Kidney glomerular epithelial cell (primary cell): ENCODE measurements at regions not wholly inside any gene's neighbourhood (a gene's known extent, or its start where the extent isn't known, plus 50 kb on each side); places are given as distances from the start of the nearest gene placed in this dataset.

Experiments used
- DNase-seq: peaks from one replicate; lab custom pipeline; 2025; lab: John Stamatoyannopoulos, UW

DNA sequence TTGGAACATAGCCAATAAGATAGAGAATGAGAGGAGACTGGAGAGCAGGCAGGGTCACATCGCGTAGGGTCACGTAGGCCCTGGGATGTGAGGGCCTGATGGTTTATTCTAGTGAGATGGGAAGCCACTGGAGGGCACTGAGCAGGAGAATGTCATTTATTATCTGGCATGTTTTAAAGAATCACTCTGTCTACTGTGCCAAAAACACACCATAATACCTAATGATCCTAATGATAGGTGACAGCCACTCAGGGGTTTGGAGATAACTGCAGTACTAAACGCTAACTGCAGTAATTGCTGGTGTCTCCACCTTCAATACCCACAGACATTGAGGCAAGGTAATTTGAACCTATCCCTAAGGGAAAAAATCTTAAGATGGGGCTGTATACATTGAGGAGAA is 185.4 kb downstream of the TTLL7 start:
- no peak for DNase-seq

DNA sequence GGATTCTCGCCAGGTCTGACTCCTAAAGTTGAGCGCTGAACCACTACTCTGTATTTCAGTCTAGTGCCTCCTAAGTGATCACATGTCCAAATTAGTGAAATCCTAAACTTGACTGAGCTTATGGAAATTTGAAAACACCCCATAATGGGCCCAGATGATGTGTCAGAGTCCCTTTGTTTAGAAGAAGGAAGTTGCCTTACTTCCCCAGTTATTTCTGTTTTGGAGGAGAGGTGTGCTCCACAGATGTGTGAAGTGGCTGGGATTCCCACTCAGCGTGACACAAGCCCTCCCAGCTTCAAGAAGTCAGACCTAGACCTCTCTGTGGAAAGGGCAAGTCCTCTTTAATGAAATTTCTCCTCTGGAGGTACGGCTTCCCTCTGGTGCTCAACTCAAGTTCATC is 188.8 kb downstream of the TTLL7 start:
- DNase-seq = no peak

DNA sequence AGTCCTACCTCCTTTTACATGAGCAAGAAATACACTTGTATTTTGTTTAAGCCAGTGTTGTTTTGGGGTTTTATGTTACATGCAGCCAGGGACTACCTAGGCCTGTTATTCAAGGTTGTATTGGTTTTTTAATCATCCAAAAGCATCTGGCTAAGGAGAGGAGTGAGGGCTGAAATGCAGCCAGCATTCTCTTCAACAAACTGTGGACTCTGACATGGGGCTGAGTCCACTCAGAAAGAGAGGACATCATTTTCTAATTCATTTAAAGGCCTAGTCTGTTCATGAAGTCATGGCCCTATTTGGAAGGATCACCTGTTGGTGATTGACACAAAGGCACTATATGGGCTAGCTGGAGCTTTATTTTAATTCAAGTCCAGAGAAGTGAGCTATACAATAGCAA is 190.4 kb downstream of the TTLL7 start:
- no peak for DNase-seq

- no peak for DNase-seq
Measured at GRCh38 chr1:83807821-83808220, 191.1 kb downstream of the TTLL7 start.

- no peak for DNase-seq
Measured at GRCh38 chr1:83807231-83807630, 191.7 kb downstream of the TTLL7 start.

- DNase-seq = no peak
Measured at GRCh38 chr1:83805921-83806320, 193.0 kb downstream of the TTLL7 start.

GRCh38 chr1:83802460-83803152 is 196.3 kb downstream of the TTLL7 start:
- DNase-seq = no peak

DNA sequence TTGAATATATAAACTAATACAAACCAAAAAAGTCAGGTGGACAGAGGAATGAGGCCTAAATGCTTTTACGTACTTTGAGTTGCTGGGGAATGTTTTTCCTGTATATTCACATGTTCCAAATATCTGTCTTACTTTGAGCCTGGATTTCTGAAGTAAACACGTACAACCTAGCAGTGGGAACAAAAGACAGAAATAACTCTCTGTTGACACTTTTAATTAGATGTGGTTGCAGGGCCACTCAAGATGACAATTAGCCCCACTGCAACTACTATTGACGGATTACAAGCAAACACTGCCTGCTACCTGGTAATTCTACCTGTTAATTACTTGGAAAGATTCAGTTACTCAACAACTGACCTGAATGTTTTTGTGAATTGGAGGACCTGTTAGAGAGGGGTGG is 196.9 kb downstream of the TTLL7 start:
- no peak for DNase-seq

DNA sequence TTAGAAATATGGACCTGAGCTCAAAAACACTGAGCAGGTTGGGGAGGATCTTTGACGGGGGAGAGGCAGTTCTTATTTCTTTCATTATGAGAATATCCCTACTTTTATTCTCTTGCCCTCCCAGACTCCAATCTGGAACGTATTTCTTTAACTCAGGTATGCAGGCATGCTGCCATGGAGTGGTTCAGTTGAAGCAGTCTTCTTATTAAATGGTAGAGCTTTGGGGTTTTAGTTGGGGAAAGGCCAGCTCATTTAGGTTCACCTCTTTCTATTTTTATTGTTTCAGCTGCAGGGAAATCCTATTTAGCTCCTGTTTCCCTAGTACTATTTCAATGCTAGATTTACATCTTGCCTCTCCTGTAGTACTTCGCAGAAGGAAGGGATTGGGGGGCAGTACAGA is 198.9 kb downstream of the TTLL7 start:
- no peak for DNase-seq

DNA sequence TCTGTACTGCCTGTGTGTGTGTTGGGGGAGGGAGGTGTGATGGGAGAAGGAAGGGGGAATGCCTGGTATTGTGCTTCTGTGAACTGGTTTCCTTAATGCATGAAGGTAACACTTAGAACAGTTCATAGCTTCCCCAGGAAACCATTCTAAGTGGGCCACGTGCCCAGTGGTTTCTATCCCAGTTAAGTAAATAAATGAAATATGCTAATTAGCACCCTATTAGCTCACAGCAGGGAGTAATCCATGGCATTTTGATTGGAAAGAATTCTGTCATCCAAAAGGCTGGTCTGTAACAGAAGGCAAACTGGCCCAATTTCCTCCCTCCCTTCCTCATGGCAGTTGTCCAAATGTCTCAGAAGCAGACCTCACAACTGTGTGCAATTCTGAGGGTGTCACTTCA is 199.3 kb downstream of the TTLL7 start:
- DNase-seq = no peak

DNA sequence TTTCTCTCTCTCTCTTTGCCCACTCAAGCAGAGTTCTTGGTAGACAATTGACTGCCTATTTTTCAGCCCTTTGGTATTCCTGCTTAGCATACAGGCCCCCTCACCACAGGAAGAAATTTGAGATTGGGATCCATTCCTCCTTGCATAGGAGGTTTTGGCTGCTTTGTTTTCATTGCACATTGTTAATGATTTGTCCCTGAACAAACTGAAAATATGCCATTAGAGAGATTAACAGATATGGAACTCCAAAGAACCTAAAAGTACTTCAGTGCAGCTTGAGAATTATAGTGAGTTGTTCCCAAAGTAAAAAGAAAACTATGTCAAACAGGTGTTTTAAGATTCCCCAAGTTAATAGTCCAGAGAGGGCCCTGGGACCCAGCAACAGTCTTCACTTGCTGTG is 200.0 kb downstream of the TTLL7 start:
- no peak for DNase-seq

DNA sequence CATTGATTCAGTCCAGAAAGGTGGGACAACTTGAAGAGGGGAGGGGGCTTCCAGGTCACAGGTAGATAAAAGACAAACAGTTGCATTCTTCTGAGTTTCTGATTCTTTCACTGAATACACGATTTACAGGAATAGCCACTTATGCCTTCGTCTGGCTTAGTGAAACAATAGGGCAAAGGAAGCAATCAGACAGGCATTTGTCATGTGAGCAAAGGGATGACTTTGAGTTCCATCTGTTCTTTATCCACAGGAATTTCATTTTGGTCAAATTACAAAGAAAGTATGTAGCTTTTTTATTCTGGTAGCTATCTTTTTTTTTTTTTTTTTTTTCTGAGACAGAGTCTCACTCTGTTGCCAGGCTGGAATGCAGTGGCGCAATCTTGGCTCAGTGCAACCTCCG is 202.5 kb downstream of the TTLL7 start:
- peak; percentile 16 for DNase-seq

GRCh38 chr1:83794384-83794783 is 204.5 kb downstream of the TTLL7 start:
- DNase-seq = no peak

DNA sequence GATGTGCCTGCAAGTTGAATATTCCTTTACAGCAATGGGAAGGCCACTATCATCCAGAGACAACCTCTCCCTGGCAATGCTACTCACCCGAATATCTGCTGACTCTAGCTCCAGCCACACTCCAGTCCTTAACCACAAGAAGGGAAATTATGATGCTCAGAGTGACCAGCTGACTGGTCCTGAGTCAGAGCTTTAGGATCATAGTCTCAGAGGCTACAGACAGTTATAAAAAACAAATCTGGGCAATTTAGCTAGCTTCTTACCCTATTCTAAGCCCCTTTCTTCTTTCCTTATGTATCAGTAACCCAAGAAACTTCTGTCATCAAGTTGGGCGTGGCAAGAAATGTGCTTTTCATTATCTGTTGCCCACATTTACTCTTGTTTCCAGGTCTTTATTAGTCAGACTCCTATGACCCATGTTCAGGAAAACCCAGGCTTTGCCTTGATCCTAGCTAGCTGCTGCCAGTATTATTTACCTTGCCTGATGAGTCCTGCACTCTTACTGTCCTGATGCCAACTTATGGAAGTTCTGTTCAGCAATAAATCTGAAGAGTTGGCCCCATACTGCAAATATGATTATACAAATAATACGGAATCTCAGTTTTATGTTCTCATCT is 207.0 kb downstream of the TTLL7 start:
- no peak for DNase-seq

- DNase-seq = no peak
Measured at GRCh38 chr1:83790446-83790845, 208.5 kb downstream of the TTLL7 start.

DNA sequence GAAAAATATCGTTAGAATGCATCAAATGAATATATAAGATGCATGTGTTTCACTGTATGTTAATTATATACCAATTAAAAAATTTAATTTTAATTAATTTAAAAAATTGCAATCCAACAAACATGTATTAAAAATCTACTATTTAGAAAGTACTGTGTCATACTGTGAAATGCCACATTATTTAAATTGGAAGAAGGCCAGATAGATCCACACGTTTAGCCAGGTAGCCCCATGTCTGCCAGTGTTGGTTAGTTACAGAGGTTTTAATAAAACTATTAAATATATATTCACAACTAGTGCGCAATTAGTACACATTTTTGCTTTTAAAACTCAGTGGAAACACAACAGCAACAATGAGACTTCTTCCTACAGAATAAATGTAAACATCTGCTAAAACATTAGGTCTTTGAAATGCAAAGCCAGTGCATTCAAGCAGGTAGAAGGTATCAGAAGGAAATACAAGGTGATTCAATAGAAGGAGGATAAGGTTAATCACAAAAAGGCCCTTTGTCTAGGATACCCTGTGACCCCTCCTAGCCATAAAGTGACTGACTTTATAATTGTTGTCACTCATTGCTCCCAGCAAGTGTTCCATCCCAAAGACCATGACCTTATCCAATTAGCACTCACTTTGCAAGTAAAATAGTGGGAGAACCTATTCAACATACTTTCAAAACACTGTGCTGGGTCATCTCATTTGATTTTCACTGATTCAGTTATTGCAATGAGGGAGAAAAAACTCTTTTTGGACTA is 211.5 kb downstream of the TTLL7 start:
- no peak for DNase-seq

GRCh38 chr1:83781667-83782066 is 217.3 kb downstream of the TTLL7 start:
- no peak for DNase-seq

DNA sequence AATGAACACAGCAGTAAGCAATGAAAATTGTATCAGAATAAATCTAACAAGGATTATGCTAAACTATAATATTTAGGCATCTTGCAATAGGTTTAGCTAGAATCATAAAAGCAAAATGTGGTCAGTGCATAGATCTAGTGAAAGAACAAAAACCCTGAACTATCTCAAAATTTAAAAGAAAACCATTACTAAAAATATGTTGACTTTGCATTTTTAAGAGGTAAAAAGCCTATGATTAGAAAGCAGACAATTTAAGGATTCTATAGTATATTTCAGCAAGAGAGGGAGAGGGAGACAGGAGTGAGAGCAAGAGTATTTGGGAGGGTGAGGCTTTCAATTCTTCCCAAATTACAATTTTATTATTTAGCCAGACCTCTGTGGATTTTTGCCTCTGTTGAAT is 219.4 kb downstream of the TTLL7 start:
- DNase-seq = no peak

GRCh38 chr1:83777758-83778101 is 221.2 kb downstream of the TTLL7 start:
- DNase-seq = no peak

DNA sequence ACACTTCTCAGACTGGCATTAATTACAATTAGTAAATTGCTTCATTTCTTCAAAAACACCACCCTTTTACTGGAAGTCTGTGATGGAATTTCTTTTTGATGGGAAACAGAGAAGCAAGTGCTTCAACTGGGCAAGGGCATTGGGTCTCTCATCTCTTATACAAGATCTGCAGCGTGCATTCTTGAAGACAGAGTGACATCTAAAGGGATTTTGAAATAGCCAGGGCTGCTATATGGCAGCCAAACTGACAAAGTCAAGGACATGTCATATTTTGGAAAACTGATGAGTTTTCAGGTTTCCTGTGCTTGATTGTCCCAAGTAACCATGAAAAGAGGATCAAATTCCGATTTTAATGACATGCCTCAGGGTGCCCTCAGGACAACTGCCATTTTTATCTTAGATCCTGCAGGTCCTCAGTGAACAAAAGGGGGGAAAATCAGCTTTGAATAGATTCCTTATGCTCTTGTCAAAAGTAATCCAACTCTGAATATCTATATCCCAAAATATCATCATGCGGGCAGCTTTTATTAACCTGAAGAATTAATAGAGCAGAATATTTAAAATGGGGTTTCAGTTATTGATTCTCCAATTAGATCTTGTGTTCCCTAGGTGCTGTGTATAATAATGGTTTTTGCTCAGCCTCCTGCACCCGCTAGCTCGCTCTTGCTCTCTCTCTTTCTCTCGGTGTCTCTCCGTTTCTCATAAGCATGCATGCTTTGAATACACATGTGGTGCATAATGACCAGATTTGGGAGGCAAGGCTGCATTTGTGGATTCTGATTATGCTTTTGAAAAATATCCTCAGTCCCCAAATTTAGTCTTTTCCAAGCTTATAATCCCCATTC is 221.8 kb downstream of the TTLL7 start:
- DNase-seq = no peak

GRCh38 chr1:83775977-83776603 is 222.8 kb downstream of the TTLL7 start:
- no peak for DNase-seq

GRCh38 chr1:83773059-83773458 is 225.9 kb downstream of the TTLL7 start:
- DNase-seq = no peak
